ENCODE measurements at regions not wholly inside any gene's neighbourhood (a gene's known extent, or its start where the extent isn't known, plus 50 kb on each side); places are given as distances from the start of the nearest gene placed in this dataset.

GRCh38 chrX:123088930-123089329, 95.1 kb upstream of the GRIA3 start:
- ChIA-PET POLR2A (no interaction called here), CTCF (no interaction called here)
- no peaks in the 10 kb centered on the region for H3K4me1 ChIP-seq (ENCODE audit: control insufficient read depth, insufficient read depth, low read length)
- H3K27ac ChIP-seq (ENCODE audit: extremely low read depth, low read depth, low read length) = no peak overlapping the region
- H3K4me3 ChIP-seq (ENCODE audit: low read depth, low read length) = no peak overlapping the region
- no peaks in the 10 kb centered on the region; the same call in 1 of the 2 replicates for H3K9me3 ChIP-seq (ENCODE audit: control insufficient read depth, insufficient read depth, low read depth, low read length)
- TF ChIP-seq GLIS1 (tag by site-specific recombination; IDR thresholded peaks at IDR 0.05) = no peak
- TF ChIP-seq KLF8 (tag by site-specific recombination; IDR thresholded peaks at IDR 0.05) = no peak
- no peak for TF ChIP-seq ZNF791 (tag by site-specific recombination; IDR thresholded peaks at IDR 0.05)
- TF ChIP-seq ZNF560 (tag by site-specific recombination; IDR thresholded peaks at IDR 0.05; ENCODE audit: borderline replicate concordance) = no peak
- TF ChIP-seq ZNF530 (tag by site-specific recombination; IDR thresholded peaks at IDR 0.05; ENCODE audit: low read depth) = no peak
- no peak for TF ChIP-seq MYNN (tag by site-specific recombination; IDR thresholded peaks at IDR 0.05; ENCODE audit: borderline replicate concordance)
- TF ChIP-seq RBAK (tag by site-specific recombination; IDR thresholded peaks at IDR 0.05) = no peak
- TF ChIP-seq ZNF433 (tag by site-specific recombination; IDR thresholded peaks at IDR 0.05; ENCODE audit: low read depth) = no peak
- no peak for TF ChIP-seq ZNF175 (tag by site-specific recombination; IDR thresholded peaks at IDR 0.05)
- no peaks in the 10 kb centered on the region for H3K36me3 ChIP-seq (ENCODE audit: control insufficient read depth in 2 of 2, insufficient read depth in 1 of 2, low read length in 2 of 2)

- POLR2A ChIA-PET = no interaction called here
Measured at GRCh38 chrX:123093792-123094191, 90.3 kb upstream of the GRIA3 start.

More at GRCh38 chrX:123093792-123094191, 90.3 kb upstream of the GRIA3 start:
- no peaks in the 10 kb centered on the region for H3K36me3 ChIP-seq (ENCODE audit: control insufficient read depth in 2 of 2, insufficient read depth in 1 of 2, low read length in 2 of 2)
- H3K4me3 ChIP-seq (ENCODE audit: low read depth, low read length) = no peak overlapping the region
- H3K4me1 ChIP-seq (ENCODE audit: control insufficient read depth, insufficient read depth, low read length) = no peaks in the 10 kb centered on the region
- no peaks in the 10 kb centered on the region for H3K9me3 ChIP-seq (ENCODE audit: control insufficient read depth, insufficient read depth, low read depth, low read length)
- CTCF ChIA-PET = interaction anchor here (0.6 kb wide), 1 partner anchor 323 kb away, joined by 3 read pairs; no protein-coding TSS in a partner anchor
- no peak for TF ChIP-seq ATF2 (tag by site-specific recombination; IDR thresholded peaks at IDR 0.05; ENCODE audit: low read depth)
- TF ChIP-seq ZBTB10 (tag by site-specific recombination; IDR thresholded peaks at IDR 0.05) = no peak
- TF ChIP-seq ZNF18 (tag by site-specific recombination; IDR thresholded peaks at IDR 0.05) = no peak
- TF ChIP-seq HOXD13 (CRISPR knock-in tag; IDR thresholded peaks at IDR 0.05; ENCODE audit: borderline replicate concordance) = no peak
- no peak for TF ChIP-seq ZBTB44 (tag by site-specific recombination; IDR thresholded peaks at IDR 0.05)
- TF ChIP-seq SCRT2 (tag by site-specific recombination; IDR thresholded peaks at IDR 0.05) = no peak
- no peak for TF ChIP-seq ZNF280C (tag by site-specific recombination; IDR thresholded peaks at IDR 0.05)
- no peak for TF ChIP-seq ZNF16 (tag by site-specific recombination; IDR thresholded peaks at IDR 0.05; ENCODE audit: low read depth)
- TF ChIP-seq ZNF398 (tag by site-specific recombination; IDR thresholded peaks at IDR 0.05) = no peak
- TF ChIP-seq ZNF549 (tag by site-specific recombination; IDR thresholded peaks at IDR 0.05) = no peak
- no peak for TF ChIP-seq ZNF266 (tag by site-specific recombination; IDR thresholded peaks at IDR 0.05; ENCODE audit: low read depth)
- no peak for TF ChIP-seq WT1 (tag by site-specific recombination; IDR thresholded peaks at IDR 0.05)
- no peak overlapping the region for H3K27ac ChIP-seq (ENCODE audit: extremely low read depth, low read depth, low read length)
